MM.1S (cell line): ENCODE measurements at regions not wholly inside any gene's neighbourhood (a gene's known extent, or its start where the extent isn't known, plus 50 kb on each side); places are given as distances from the start of the nearest gene placed in this dataset.

ENCODE experiments used
- CTCF ChIP-seq: fragments of 300-600 bp; sonication (generic); IDR thresholded peaks from 2 replicates; pipeline ENCODE4 v1.5.1; 2016; ENCODE audit warnings: antibody characterized with exemption, low read length, mixed read lengths
- EZH2 ChIP-seq: fragments of 300-600 bp; sonication (generic); optimal IDR thresholded peaks from 2 replicates; pipeline ENCODE3; 2017; ENCODE audit warnings: low read depth, mild to moderate bottlenecking, antibody characterized with exemption, low read length, mixed read lengths

- TF ChIP-seq CTCF, result no peak
- no peak for TF ChIP-seq EZH2
Observed at GRCh38 chr2:226080334-226080733, 680.8 kb downstream of the NYAP2 start.
